Choroid plexus epithelial cell (primary cell): ENCODE measurements at regions not wholly inside any gene's neighbourhood (a gene's known extent, or its start where the extent isn't known, plus 50 kb on each side); places are given as distances from the start of the nearest gene placed in this dataset.
"Not testable (repeated sequence)": the region's sequence is repeated elsewhere in the genome, so short reads cannot be mapped to it uniquely, and the experiment has no call there.

Experiments used
- DNase-seq: peaks from one replicate; pipeline ENCODE4 v3.0.0-alpha.2; 2010; ENCODE audit warnings: low read depth
- H3K4me3 ChIP-seq: 2 replicates; pipeline ENCODE4 v1.5.1; 2011; ENCODE audit warnings: low read depth, mild to moderate bottlenecking, control low read depth, low read length, moderate library complexity
- CTCF ChIP-seq: conservative IDR thresholded peaks from 2 replicates; pipeline ENCODE4 v1.5.1; 2011; ENCODE audit warnings: low read depth, mild to moderate bottlenecking, control low read depth, inconsistent platforms, low read length, moderate library complexity

DNA sequence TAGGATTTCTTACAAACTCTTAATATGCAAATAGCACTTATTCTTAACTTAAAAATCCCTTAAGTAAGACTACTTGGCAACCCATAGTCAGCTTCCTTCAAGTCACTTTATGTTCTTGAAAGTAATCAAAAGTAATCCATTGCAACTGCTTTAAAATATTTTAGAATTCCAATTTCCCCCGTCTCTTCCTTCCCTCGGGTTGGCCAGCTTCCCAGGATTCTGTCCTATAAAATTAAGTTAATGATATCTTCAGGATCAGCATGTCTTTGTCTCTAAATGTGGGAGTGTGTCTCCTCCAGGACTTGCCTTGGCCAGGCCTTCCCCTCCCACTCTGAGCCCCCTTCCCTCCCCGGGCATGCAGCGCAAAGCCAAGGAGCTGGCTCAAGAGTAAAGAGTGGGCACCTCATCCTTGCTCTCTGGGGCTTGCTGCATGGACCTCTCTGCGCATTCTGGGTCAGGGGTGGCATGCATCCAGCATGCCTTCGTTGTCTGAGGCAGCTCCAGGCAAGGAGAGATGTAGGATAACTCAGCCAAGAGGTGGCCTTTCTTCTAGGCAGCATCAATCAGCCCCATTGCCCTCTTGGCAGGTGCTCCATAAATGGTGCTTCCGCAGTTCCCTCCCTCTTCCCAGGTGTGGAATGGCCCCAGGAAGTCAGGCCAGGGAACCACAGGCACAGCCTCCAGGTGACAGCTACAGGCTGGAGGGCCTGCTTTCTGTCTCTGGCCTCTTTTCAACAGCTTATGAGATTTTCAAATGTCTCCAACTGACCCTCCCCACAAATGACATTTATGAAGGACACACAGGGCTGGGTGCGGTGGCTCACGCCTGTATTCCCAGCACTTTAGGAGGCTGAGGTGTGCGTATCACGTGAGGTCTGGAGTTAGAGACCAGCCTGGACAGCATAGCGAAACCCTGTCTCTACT lies 108.7 kb upstream of the ALDH1A3 start:
- DNase-seq, result no peak
- no peak overlapping the region for H3K4me3 ChIP-seq
- no peak for TF ChIP-seq CTCF

GRCh38 chr15:100771746-100772145 lies 107.9 kb upstream of the ALDH1A3 start:
- TF ChIP-seq CTCF, result no peak
- no peak for DNase-seq
- H3K4me3 ChIP-seq, result no peak overlapping the region

DNA sequence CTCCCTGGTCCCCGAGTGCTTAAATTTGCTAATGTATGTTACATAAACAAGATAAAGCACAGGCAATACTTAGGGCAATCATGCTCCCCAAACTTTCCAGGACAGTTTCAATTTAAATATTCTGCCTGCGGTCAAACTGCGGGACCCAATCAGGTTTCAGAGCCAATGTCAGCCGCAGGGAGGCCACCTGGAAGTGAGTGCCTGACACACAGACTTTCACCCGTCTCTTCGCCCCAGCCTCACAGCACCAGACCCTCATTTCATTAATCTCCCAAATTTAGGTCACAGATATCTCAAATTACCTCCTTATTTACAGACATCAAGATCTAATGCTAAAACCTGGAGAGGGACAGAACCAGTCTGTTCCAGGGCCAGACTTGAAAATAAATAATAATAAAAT lies 107.2 kb upstream of the ALDH1A3 start:
- no peak overlapping the region for H3K4me3 ChIP-seq
- no peak for DNase-seq
- no peak for TF ChIP-seq CTCF

GRCh38 chr15:100772892-100773520 lies 106.6 kb upstream of the ALDH1A3 start:
- H3K4me3 ChIP-seq, result no peak overlapping the region
- no peak for TF ChIP-seq CTCF
- DNase-seq, result peak; percentile 33

DNA sequence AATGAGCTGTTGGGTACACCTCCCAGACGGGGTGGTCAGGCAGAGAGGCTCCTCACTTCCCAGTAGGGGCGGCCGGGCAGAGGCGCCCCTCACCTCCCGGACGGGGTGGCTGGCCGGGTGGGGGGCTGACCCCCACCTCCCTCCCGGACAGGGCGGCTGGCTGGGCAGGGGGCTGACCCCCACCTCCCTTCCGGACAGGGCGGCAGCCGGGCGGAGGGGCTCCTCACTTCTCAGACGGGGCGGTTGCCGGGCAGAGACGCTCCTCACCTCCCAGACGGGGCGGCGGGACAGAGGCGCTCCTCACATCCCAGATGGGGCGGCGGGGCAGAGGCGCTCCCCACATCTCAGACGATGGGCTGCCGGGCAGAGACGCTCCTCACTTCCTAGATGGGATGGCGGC lies 105.6 kb upstream of the ALDH1A3 start:
- H3K4me3 ChIP-seq, DNase-seq: not testable (repeated sequence)

- no peak overlapping the region for H3K4me3 ChIP-seq
- no peak for TF ChIP-seq CTCF
- DNase-seq, result no peak
Observed at GRCh38 chr15:100775581-100776185, 103.9 kb upstream of the ALDH1A3 start.

GRCh38 chr15:100777821-100778220 lies 101.8 kb upstream of the ALDH1A3 start:
- no peak for TF ChIP-seq CTCF
- DNase-seq, result no peak
- H3K4me3 ChIP-seq, result no peak overlapping the region
